ENCODE measurements at regions not wholly inside any gene's neighbourhood (a gene's known extent, or its start where the extent isn't known, plus 50 kb on each side); places are given as distances from the start of the nearest gene placed in this dataset.

- no peak for TF ChIP-seq JDP2 (CRISPR knock-in tag; IDR thresholded peaks at IDR 0.05; ENCODE audit: borderline replicate concordance)
- TF ChIP-seq EHMT2 (IDR thresholded peaks at IDR 0.05; ENCODE audit: borderline replicate concordance, low read depth, low read length): peak; percentile 87; the same call in 1 of the 2 replicates
- TF ChIP-seq MTERF4 (CRISPR knock-in tag; IDR thresholded peaks at IDR 0.05): no peak
- TF ChIP-seq, protein P1, sequence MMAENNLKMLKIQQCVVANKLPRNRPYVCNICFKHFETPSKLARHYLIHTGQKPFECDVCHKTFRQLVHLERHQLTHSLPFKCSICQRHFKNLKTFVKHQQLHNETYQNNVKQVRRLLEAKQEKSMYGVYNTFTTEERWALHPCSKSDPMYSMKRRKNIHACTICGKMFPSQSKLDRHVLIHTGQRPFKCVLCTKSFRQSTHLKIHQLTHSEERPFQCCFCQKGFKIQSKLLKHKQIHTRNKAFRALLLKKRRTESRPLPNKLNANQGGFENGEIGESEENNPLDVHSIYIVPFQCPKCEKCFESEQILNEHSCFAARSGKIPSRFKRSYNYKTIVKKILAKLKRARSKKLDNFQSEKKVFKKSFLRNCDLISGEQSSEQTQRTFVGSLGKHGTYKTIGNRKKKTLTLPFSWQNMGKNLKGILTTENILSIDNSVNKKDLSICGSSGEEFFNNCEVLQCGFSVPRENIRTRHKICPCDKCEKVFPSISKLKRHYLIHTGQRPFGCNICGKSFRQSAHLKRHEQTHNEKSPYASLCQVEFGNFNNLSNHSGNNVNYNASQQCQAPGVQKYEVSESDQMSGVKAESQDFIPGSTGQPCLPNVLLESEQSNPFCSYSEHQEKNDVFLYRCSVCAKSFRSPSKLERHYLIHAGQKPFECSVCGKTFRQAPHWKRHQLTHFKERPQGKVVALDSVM (CRISPR knock-in tag; IDR thresholded peaks at IDR 0.05): no peak
- TF ChIP-seq SALL1 (CRISPR knock-in tag; IDR thresholded peaks at IDR 0.05): 0 out of 2 replicates have a peak, but pooled peaks have one; percentile 13
- TF ChIP-seq ZC3H13 (CRISPR knock-in tag; IDR thresholded peaks at IDR 0.05): no peak
- no peak for TF ChIP-seq MTA1 (CRISPR knock-in tag; IDR thresholded peaks at IDR 0.05; ENCODE audit: borderline replicate concordance)
- TF ChIP-seq, protein P2, sequence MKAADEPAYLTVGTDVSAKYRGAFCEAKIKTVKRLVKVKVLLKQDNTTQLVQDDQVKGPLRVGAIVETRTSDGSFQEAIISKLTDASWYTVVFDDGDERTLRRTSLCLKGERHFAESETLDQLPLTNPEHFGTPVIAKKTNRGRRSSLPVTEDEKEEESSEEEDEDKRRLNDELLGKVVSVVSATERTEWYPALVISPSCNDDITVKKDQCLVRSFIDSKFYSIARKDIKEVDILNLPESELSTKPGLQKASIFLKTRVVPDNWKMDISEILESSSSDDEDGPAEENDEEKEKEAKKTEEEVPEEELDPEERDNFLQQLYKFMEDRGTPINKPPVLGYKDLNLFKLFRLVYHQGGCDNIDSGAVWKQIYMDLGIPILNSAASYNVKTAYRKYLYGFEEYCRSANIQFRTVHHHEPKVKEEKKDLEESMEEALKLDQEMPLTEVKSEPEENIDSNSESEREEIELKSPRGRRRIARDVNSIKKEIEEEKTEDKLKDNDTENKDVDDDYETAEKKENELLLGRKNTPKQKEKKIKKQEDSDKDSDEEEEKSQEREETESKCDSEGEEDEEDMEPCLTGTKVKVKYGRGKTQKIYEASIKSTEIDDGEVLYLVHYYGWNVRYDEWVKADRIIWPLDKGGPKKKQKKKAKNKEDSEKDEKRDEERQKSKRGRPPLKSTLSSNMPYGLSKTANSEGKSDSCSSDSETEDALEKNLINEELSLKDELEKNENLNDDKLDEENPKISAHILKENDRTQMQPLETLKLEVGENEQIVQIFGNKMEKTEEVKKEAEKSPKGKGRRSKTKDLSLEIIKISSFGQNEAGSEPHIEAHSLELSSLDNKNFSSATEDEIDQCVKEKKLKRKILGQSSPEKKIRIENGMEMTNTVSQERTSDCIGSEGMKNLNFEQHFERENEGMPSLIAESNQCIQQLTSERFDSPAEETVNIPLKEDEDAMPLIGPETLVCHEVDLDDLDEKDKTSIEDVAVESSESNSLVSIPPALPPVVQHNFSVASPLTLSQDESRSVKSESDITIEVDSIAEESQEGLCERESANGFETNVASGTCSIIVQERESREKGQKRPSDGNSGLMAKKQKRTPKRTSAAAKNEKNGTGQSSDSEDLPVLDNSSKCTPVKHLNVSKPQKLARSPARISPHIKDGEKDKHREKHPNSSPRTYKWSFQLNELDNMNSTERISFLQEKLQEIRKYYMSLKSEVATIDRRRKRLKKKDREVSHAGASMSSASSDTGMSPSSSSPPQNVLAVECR (CRISPR knock-in tag; IDR thresholded peaks at IDR 0.05; ENCODE audit: borderline replicate concordance): no peak
- peak; percentile 21; the same call in 1 of the 2 replicates for TF ChIP-seq ADNP (CRISPR knock-in tag; IDR thresholded peaks at IDR 0.05)
- no peak for TF ChIP-seq NFE2L2 (IDR thresholded peaks at IDR 0.05; ENCODE audit: low read length)
- TF ChIP-seq GATAD2A (CRISPR knock-in tag; IDR thresholded peaks at IDR 0.05): peak; percentile 14; the same call in 1 of the 2 replicates
- no peak for TF ChIP-seq ZBTB8A (CRISPR knock-in tag; IDR thresholded peaks at IDR 0.05; ENCODE audit: borderline replicate concordance, low read depth)
- 0 out of 2 replicates have a peak, but pooled peaks have one; percentile 16 for TF ChIP-seq ZFP36L2 (CRISPR knock-in tag; IDR thresholded peaks at IDR 0.05)
- TF ChIP-seq KDM6A (CRISPR knock-in tag; IDR thresholded peaks at IDR 0.05; ENCODE audit: low read depth): peak; percentile 60; the same call in 1 of the 2 replicates
- no peak; the same call in 1 of the 2 replicates for TF ChIP-seq ZMYM2 (CRISPR knock-in tag; IDR thresholded peaks at IDR 0.05)
- TF ChIP-seq FOXA1 (IDR thresholded peaks at IDR 0.05): no peak
- TF ChIP-seq FOXA1 (CRISPR knock-in tag; IDR thresholded peaks at IDR 0.05): no peak
- TF ChIP-seq, protein P3, sequence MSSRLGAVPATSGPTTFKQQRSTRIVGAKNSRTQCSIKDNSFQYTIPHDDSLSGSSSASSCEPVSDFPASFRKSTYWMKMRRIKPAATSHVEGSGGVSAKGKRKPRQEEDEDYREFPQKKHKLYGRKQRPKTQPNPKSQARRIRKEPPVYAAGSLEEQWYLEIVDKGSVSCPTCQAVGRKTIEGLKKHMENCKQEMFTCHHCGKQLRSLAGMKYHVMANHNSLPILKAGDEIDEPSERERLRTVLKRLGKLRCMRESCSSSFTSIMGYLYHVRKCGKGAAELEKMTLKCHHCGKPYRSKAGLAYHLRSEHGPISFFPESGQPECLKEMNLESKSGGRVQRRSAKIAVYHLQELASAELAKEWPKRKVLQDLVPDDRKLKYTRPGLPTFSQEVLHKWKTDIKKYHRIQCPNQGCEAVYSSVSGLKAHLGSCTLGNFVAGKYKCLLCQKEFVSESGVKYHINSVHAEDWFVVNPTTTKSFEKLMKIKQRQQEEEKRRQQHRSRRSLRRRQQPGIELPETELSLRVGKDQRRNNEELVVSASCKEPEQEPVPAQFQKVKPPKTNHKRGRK (CRISPR knock-in tag; IDR thresholded peaks at IDR 0.05): no peak
- 0 out of 2 replicates have a peak, but pooled peaks have one; percentile 44 for TF ChIP-seq MXD4 (CRISPR knock-in tag; IDR thresholded peaks at IDR 0.05)
- no peak for TF ChIP-seq ZNF280D (CRISPR knock-in tag; IDR thresholded peaks at IDR 0.05)
Observed at GRCh38 chr2:203813684-203814083, 53.9 kb upstream of the CTLA4 start (continued).

All from HepG2 (cell line).